Panc1 (cell line): ENCODE measurements at regions not wholly inside any gene's neighbourhood (a gene's known extent, or its start where the extent isn't known, plus 50 kb on each side); places are given as distances from the start of the nearest gene placed in this dataset.

Experiments used
- ATAC-seq: fragments of 200-7000 bp; cut with Tn5 transposase; 2 replicates; pipeline ENCODE4 v1.9.1; 2020; ENCODE audit warnings: mild to moderate bottlenecking, moderate library complexity
- BruUV-seq: library from RNA; stranded (reverse); fragments of 400-500 nt; replicated peaks from 2 replicates; lab custom pipeline; 2021; lab: Mats Ljungman, UMichigan
- CTCF ChIA-PET: fragments of 300-600 bp; sonication (Branson Sonifier 250); formaldehyde crosslinking; loops from one replicate; lab custom pipeline; 2022; ENCODE audit warnings: antibody characterized with exemption; lab: Charles Lee
- POLR2A ChIA-PET: fragments of 300-600 bp; sonication (Branson Sonifier 250); formaldehyde crosslinking; loops from one replicate; lab custom pipeline; 2022; ENCODE audit warnings: antibody characterized with exemption; lab: Charles Lee
- DNase-seq: peaks from one replicate; pipeline ENCODE4 v3.0.0-alpha.2; 2010; ENCODE audit warnings: low read depth, low spot score
- H3K27ac ChIP-seq: 2 replicates; pipeline ENCODE4 v1.5.1; 2011; ENCODE audit warnings: mild to moderate bottlenecking, low read length, inconsistent platforms
- H3K27me3 ChIP-seq: fragments of 200-500 bp; sonication (Bioruptor generic); 2 replicates; pipeline ENCODE4 v1.6.0; 2014; ENCODE audit warnings: low read length, inconsistent platforms; ENCODE audit not compliant: control insufficient read depth, insufficient read depth
- H3K36me3 ChIP-seq: fragments of 200-500 bp; sonication (Bioruptor generic); 2 replicates; pipeline ENCODE4 v1.5.1; 2014; ENCODE audit warnings: inconsistent platforms, mild to moderate bottlenecking, low read length, moderate library complexity; ENCODE audit not compliant: control insufficient read depth, insufficient read depth
- H3K4me1 ChIP-seq: 2 replicates; pipeline ENCODE4 v1.5.1; 2011; ENCODE audit warnings: inconsistent platforms, mild to moderate bottlenecking, low read length, moderate library complexity; ENCODE audit not compliant: control insufficient read depth, insufficient read depth
- H3K4me3 ChIP-seq, 2 experiments: 2 replicates each; pipeline ENCODE4 v1.5.1; 2011 to 2012; ENCODE audit warnings: low read depth in 2 of 2, low read length in 2 of 2, mild to moderate bottlenecking in 2 of 2, inconsistent platforms in 1 of 2, moderate library complexity in 1 of 2
- H3K9me3 ChIP-seq: fragments of 200-500 bp; sonication (Bioruptor generic); 2 replicates; pipeline ENCODE4 v1.5.1; 2014; ENCODE audit warnings: low read depth, mild to moderate bottlenecking, inconsistent platforms, low read length, moderate library complexity; ENCODE audit not compliant: control insufficient read depth, insufficient read depth
- CTCF ChIP-seq: fragments of 450-650 bp; IDR thresholded peaks from 2 replicates; pipeline ENCODE4 v1.5.1; 2017; ENCODE audit warnings: mild to moderate bottlenecking
- POLR2AphosphoS5 ChIP-seq: IDR thresholded peaks from 2 replicates; pipeline ENCODE4 v1.6.1; 2012; ENCODE audit warnings: mild to moderate bottlenecking, low read depth, low read length, moderate library complexity
- REST ChIP-seq, 2 experiments: IDR thresholded peaks; 2 replicates each; pipeline ENCODE4 v1.6.1; 2011 to 2012; ENCODE audit warnings: low read depth in 2 of 2, control low read depth in 1 of 2, low read length in 1 of 2, mild to moderate bottlenecking in 1 of 2, moderate library complexity in 1 of 2; ENCODE audit not compliant: insufficient read depth in 1 of 2
- SIN3A ChIP-seq: IDR thresholded peaks from 2 replicates; pipeline ENCODE4 v1.6.1; 2012; ENCODE audit warnings: low read depth, mild to moderate bottlenecking, low read length, moderate library complexity, borderline replicate concordance; ENCODE audit not compliant: insufficient read depth
- TCF7L2 ChIP-seq: IDR thresholded peaks from 2 replicates; pipeline ENCODE4 v1.6.1; 2011; ENCODE audit warnings: mild to moderate bottlenecking, low read depth, low read length, inconsistent platforms
- in situ Hi-C: cut with HindIII; loops from 2 replicates; pipeline ENCODE4 v1.10.0; 2016; ENCODE audit warnings: low sequenced_read_pairs, low pct_unique_long_range_greater_than_20kb
- intact Hi-C: fragments of 100-400 bp; cut with micrococcal nuclease; formaldehyde crosslinking; loops from one replicate; pipeline ENCODE4 v1.10.0; 2022; ENCODE audit not compliant: unreplicated experiment

- in situ Hi-C loops (no loop called here), intact Hi-C loops (no loop called here)
- TF ChIP-seq SIN3A (no peak), TCF7L2 (no peak), REST (IDR thresholded peaks at IDR 0.05; ENCODE audit: insufficient read depth in 1 of 2, low read depth in 2 of 2, low read length in 1 of 2) (no peak), POLR2AphosphoS5 (no peak), CTCF (no peak)
- CTCF ChIA-PET: interaction anchor here (0.6 kb wide), 1 partner anchor 618 kb away, joined by 3 read pairs; no protein-coding TSS in a partner anchor
- no peak overlapping the region for H3K27ac ChIP-seq
- no peaks in the 10 kb centered on the region for H3K4me1 ChIP-seq
- POLR2A ChIA-PET: no interaction called here
- H3K4me3 ChIP-seq: no peak overlapping the region
- ATAC-seq: no peak
- no TSS peak for BruUV-seq
- no peak for DNase-seq
- H3K36me3 ChIP-seq: no peaks in the 10 kb centered on the region
- H3K27me3 ChIP-seq: no peaks in the 10 kb centered on the region
- H3K9me3 ChIP-seq: no peaks in the 10 kb centered on the region; the same call in 1 of the 2 replicates
Observed at GRCh38 chr20:21780528-21780927, 75.1 kb downstream of the PAX1 start.
